Fibroblast of lung (primary cell): ENCODE measurements at regions not wholly inside any gene's neighbourhood (a gene's known extent, or its start where the extent isn't known, plus 50 kb on each side); places are given as distances from the start of the nearest gene placed in this dataset.

Experiments
- DNase-seq, 2 donors: peaks; one replicate each; pipeline versions ENCODE4 v3.0.0 to v3.0.0-alpha.2; 2010; ENCODE audit warnings: low read depth in 2 of 2
- H2AFZ ChIP-seq: 2 replicates; pipeline ENCODE4 v1.5.1; 2012; ENCODE audit warnings: low read length, control low read depth, inconsistent platforms
- H3K27ac ChIP-seq: 2 replicates; pipeline ENCODE4 v1.5.1; 2011; ENCODE audit warnings: low read length, control low read depth; ENCODE audit not compliant: insufficient read depth
- H3K27me3 ChIP-seq: 2 replicates; pipeline ENCODE4 v1.5.1; 2011; ENCODE audit warnings: mild to moderate bottlenecking, low read length; ENCODE audit not compliant: control insufficient read depth, insufficient read depth
- H3K36me3 ChIP-seq: 2 replicates; pipeline ENCODE4 v1.5.1; 2011; ENCODE audit warnings: low read length; ENCODE audit not compliant: control insufficient read depth, insufficient read depth
- H3K4me1 ChIP-seq: 2 replicates; pipeline ENCODE4 v1.5.1; 2011; ENCODE audit warnings: low read length; ENCODE audit not compliant: control insufficient read depth, insufficient read depth; ENCODE audit errors: extremely low read depth
- H3K4me2 ChIP-seq: 2 replicates; pipeline ENCODE4 v1.5.1; 2011; ENCODE audit warnings: low read length, control low read depth; ENCODE audit not compliant: insufficient read depth; ENCODE audit errors: extremely low read depth
- H3K4me3 ChIP-seq, 4 experiments: fragments of 200-600 bp in 1 of 4; sonication (generic) in 1 of 4; replicated peaks in 1 of 4; 2 replicates each; pipeline ENCODE4 v1.5.1; 2011 to 2016; ENCODE audit warnings: low read length in 4 of 4, low read depth in 3 of 4, mild to moderate bottlenecking in 3 of 4, control low read depth in 2 of 4, inconsistent platforms in 1 of 4, mixed read lengths in 1 of 4; ENCODE audit not compliant: insufficient read depth in 1 of 4; ENCODE audit errors: control extremely low read depth in 1 of 4
- H3K79me2 ChIP-seq: 2 replicates; pipeline ENCODE4 v1.5.1; 2012; ENCODE audit warnings: mild to moderate bottlenecking, low read length, inconsistent platforms; ENCODE audit not compliant: control insufficient read depth, insufficient read depth
- H3K9ac ChIP-seq: 2 replicates; pipeline ENCODE4 v1.5.1; 2011; ENCODE audit warnings: mild to moderate bottlenecking, low read length, control low read depth; ENCODE audit not compliant: insufficient read depth
- H3K9me3 ChIP-seq: 2 replicates; pipeline ENCODE4 v1.5.1; 2012; ENCODE audit warnings: low read depth, low read length; ENCODE audit not compliant: control insufficient read depth, insufficient read depth
- H4K20me1 ChIP-seq: 2 replicates; pipeline ENCODE4 v1.5.1; 2011; ENCODE audit warnings: low read length; ENCODE audit not compliant: control insufficient read depth, insufficient read depth; ENCODE audit errors: extremely low read depth
- CTCF ChIP-seq, 2 donors: IDR thresholded peaks in 1 of 2; conservative IDR thresholded peaks in 1 of 2; 1 replicate in 1 of 2; 2 replicates in 1 of 2; pipeline ENCODE4 v1.5.1; 2011 to 2012; ENCODE audit warnings: low read length in 2 of 2, control low read depth in 1 of 2, inconsistent platforms in 1 of 2, low read depth in 1 of 2, mild to moderate bottlenecking in 1 of 2
- EZH2 ChIP-seq: IDR thresholded peaks from 2 replicates; pipeline ENCODE4 v1.5.1; 2012; ENCODE audit warnings: low read length, control low read depth, mild to moderate bottlenecking; ENCODE audit errors: missing control alignments

DNA sequence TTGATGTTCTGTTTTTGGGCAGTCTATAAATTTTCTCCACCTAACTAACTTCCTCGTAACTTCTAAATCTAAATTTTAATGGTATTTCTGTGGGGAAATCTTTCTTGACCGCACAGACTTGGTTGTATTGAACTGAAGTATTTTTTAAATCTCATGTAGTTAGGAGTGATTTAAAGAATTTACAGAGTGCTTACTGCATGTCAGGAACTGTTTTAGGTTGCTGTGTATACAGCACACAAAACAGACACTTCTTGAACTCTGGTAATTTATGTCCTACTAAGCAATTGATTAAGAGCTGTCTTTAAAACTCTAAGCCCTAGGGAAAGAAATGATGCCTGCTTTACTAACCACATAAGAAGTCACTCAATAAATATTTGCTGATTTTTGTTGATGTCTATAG, 1350.2 kb downstream of the ZPLD1 start:
- no peak overlapping the region for H3K9ac ChIP-seq
- H3K4me2 ChIP-seq, result no peak overlapping the region
- no peak overlapping the region for H3K4me3 ChIP-seq
- H4K20me1 ChIP-seq, result no peaks in the 10 kb centered on the region
- H3K27me3 ChIP-seq, result no peaks in the 10 kb centered on the region
- TF ChIP-seq CTCF (conservative IDR thresholded peaks at IDR 0.05 in 1 of 2, IDR thresholded peaks at IDR 0.05 in 1 of 2; ENCODE audit: low read depth in 1 of 2, low read length in 2 of 2) (no peak), EZH2 (no peak)
- no peak overlapping the region for H2AFZ ChIP-seq
- no peaks in the 10 kb centered on the region for H3K79me2 ChIP-seq
- no peaks in the 10 kb centered on the region for H3K4me1 ChIP-seq
- no peak overlapping the region for H3K27ac ChIP-seq
- no peak for DNase-seq
- no peaks in the 10 kb centered on the region for H3K36me3 ChIP-seq
- H3K9me3 ChIP-seq, result no peaks in the 10 kb centered on the region

DNA sequence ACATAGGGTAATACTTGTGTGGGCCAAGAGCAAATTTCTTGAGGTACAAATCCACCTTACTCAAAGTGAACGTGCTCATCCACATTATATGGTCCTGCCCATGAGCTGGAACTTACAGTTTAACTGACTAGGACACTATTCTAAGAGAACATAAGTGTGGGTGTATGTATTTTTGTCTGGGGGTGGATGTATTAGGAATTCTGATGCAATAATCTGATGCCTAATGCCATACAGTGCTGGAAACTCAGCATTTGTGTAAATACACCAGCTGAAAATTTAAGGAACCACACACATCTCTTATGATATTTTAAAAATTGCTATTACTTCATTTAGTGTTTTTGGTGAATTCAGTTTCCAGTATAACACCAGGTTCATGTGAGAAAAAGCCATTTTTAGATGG, 1350.7 kb downstream of the ZPLD1 start:
- no peak for DNase-seq
- Histone ChIP-seq H3K4me2 (no peak overlapping the region), H3K4me3 (no peak overlapping the region), H3K36me3 (no peaks in the 10 kb centered on the region), H2AFZ (no peak overlapping the region), H3K27me3 (no peaks in the 10 kb centered on the region), H4K20me1 (no peaks in the 10 kb centered on the region), H3K27ac (no peak overlapping the region), H3K9ac (no peak overlapping the region), H3K4me1 (no peaks in the 10 kb centered on the region), H3K79me2 (no peaks in the 10 kb centered on the region), H3K9me3 (no peaks in the 10 kb centered on the region)
- TF ChIP-seq EZH2 (no peak), CTCF (conservative IDR thresholded peaks at IDR 0.05 in 1 of 2, IDR thresholded peaks at IDR 0.05 in 1 of 2; ENCODE audit: low read depth in 1 of 2, low read length in 2 of 2) (no peak)

- no peaks in the 10 kb centered on the region for H3K4me1 ChIP-seq
- H4K20me1 ChIP-seq, result no peaks in the 10 kb centered on the region
- DNase-seq, result peak in 1 of 2 donors; percentile 1
- H3K4me3 ChIP-seq, result no peak overlapping the region
- H3K4me2 ChIP-seq, result no peak overlapping the region
- H3K36me3 ChIP-seq, result no peaks in the 10 kb centered on the region
- H3K27me3 ChIP-seq, result no peaks in the 10 kb centered on the region
- H3K79me2 ChIP-seq, result no peaks in the 10 kb centered on the region
- H3K9me3 ChIP-seq, result no peaks in the 10 kb centered on the region
- TF ChIP-seq CTCF (conservative IDR thresholded peaks at IDR 0.05 in 1 of 2, IDR thresholded peaks at IDR 0.05 in 1 of 2; ENCODE audit: low read depth in 1 of 2, low read length in 2 of 2) (no peak), EZH2 (no peak)
- H3K27ac ChIP-seq, result no peak overlapping the region
- H3K9ac ChIP-seq, result no peak overlapping the region
- H2AFZ ChIP-seq, result no peak overlapping the region
Measured at GRCh38 chr3:103786296-103786695, 1351.5 kb downstream of the ZPLD1 start.
